ENCODE measurements at regions not wholly inside any gene's neighbourhood (a gene's known extent, or its start where the extent isn't known, plus 50 kb on each side); places are given as distances from the start of the nearest gene placed in this dataset.
"Not testable (repeated sequence)": the region's sequence is repeated elsewhere in the genome, so short reads cannot be mapped to it uniquely, and the experiment has no call there.

- DNase-seq: no peak
Observed at GRCh38 chr14:39722547-39723273, 290.5 kb upstream of the FBXO33 start.

GRCh38 chr14:39716987-39717570, 284.8 kb upstream of the FBXO33 start:
- no peak for DNase-seq

- no peak for DNase-seq
Observed at GRCh38 chr14:39712293-39712999, 280.2 kb upstream of the FBXO33 start.

GRCh38 chr14:39704594-39704993, 272.4 kb upstream of the FBXO33 start:
- DNase-seq: no peak

DNA sequence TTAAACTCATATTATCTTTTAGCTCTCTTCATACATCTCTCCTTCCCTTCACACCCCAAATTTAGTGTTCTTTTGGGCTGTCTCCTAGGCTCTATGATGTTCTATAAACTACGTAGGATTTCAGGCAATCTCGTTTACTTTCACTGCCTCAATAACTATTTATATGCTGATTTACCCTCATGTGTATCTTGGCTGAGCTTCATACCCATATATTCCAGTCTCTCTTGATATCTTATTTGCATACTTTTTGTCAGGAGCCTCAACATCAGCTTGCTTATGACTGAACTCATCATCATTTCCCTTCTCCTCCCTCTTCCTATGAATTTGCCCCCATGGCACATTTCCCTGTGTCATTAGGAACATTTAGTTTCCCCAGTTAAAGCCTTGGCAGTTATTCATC, 262.1 kb upstream of the FBXO33 start:
- DNase-seq: no peak

DNA sequence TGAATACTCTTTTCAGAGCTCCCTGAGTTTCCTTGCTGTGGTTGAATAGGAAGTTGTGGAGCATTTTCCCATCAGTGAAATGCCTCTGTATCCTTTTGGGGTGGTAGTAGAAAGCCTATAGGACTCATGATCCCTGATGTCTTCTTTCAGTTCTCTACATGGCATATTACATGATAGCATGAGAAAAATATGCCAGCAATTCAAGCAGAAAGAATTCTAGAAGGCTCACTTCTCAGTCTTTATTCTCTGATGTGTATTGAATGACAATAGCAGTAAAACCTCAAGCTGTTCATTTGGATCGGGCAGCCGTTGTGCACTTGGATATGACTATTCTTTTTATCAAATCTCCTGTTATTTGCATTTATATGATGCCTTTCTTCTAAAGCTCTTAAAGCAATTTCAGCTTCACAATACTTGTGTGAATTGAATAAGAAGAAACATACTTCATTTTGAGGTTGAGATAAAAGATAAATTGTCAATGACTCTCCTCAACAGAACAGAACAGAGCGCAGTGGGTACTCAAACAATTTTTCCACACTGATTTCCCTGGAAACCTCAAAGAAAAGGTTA, 251.5 kb upstream of the FBXO33 start:
- no peak for DNase-seq

DNA sequence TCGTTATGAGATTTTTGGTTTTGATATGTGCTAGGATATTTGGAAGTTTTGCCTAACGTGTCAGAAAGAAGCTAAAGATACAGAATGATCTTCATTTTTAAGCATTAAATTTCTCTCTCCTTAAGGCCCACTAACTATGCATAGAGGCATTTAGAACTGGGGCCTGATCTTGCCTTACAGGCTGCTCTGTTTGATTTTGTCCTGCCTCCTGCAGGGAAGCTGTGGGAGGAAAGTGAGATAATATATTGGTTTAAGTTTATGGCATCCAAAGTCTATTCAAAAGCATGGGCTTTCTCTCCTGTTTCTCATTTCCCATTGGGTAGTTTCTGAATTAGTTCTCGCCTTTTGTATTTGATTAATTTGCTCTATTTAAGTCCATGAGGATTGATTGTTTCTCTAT, 250.3 kb upstream of the FBXO33 start:
- no peak for DNase-seq

DNA sequence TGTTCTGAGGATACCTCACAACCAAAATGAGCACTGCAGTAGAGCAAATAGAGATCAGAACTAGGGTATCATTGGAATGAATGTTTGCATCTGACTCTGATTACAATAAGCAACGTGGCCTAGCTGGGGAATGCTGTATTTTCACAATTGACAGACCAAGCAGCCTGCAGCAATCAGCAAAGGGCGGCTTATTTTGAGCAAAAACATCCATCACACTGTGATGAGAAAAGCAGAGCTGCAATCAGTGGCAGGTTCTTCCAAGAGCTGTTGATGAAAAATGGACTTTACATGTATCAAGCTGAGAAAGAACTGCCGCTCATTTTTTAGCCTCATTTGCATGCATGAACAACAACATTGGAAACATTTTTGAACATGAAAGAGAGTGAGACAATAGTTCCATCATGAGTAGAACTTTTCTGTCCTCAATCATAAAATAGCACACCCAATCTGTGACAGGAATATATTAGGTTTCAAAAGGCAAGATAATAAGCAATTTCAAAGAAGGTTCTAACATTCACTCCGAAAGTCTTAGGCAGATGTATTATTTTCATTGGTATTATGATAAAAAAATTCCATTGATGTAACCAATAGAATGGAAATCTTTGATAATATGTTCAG, 249.7 kb upstream of the FBXO33 start:
- no peak for DNase-seq

- DNase-seq: no peak
Observed at GRCh38 chr14:39680777-39681176, 248.5 kb upstream of the FBXO33 start.

DNA sequence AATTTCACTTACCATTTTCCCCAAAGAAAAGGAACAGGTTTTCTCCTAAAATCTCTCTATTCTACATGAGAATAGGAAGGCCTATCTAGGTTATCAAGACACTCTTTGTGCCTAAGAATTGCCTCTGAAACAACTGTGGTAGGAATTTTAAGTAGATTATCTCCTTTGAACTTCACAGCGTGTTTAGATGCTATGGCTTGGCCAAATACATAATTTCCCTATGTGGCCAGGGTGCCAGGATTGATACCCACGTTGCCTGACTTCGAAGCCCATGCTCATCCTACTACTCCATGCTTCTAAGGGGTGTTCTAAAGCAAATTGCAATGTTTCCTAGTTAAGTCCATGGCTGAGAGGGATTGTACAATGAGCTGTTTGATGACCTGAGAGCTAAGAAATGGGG, 241.5 kb upstream of the FBXO33 start:
- DNase-seq: no peak

GRCh38 chr14:39673270-39673711, 241.1 kb upstream of the FBXO33 start:
- no peak for DNase-seq

- DNase-seq: no peak
Observed at GRCh38 chr14:39668449-39668848, 236.2 kb upstream of the FBXO33 start.

GRCh38 chr14:39666386-39666785, 234.2 kb upstream of the FBXO33 start:
- DNase-seq: no peak

GRCh38 chr14:39665075-39665475, 232.8 kb upstream of the FBXO33 start:
- DNase-seq: no peak

DNA sequence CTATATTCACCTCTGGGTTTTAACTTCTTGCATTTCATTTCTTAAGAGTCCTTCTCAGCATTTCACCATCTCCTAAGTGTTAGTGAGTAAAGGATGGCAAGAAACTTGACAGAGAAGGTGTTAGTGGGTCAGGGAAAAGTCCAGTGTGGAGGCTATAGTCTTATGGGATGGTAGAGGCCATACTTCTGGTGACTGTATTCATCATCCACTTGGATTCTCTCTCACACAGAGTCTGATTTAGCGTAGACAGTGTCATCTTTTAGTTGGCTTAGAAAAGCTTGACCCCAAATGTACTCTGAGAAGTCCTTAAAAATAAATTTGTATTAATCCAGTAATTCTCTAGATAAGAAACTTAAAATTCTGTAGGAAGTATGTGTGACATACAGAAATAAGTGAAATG, 232.4 kb upstream of the FBXO33 start:
- no peak for DNase-seq

GRCh38 chr14:39641224-39641623, 209.0 kb upstream of the FBXO33 start:
- no peak for DNase-seq

DNA sequence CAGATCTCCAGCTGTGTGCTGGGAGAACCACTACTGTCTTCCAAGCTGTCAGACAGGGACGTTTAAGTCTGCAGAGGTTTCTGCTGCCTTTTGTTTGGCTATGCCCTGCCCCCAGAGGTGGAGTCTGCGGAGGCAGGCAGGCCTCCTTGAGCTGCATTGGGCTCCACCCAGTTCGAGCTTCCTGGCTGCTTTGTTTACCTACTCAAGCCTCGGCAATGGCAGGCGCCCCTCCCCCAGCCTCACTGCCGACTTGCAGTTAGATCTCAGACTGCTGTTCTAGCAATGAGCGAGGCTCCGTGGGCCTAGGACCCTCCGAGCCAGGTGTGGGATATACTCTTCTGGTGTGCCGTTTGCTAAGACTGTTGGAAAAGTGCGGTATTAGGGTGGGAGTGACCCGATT, 206.8 kb upstream of the FBXO33 start:
- not testable (repeated sequence) for DNase-seq

DNA sequence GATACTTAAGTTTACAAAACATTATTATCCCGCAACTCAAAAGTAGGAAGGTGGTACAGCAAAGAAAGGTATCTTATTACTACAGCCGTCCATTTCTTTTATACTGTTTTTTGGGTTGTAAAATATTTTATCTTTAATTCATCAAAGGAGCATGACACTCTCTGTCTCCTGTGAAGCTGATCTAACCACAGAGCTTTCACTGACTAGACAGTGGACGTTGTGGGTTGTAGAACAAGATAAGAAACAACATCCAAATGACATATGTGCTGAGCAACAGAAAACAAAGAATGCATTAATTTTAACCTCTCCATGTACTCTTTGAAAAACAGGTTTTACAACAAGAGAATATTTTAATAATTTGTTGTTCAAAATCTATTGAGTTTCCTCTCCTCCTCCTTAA, 195.9 kb upstream of the FBXO33 start:
- no peak for DNase-seq

- DNase-seq: no peak
Observed at GRCh38 chr14:39626589-39627576, 194.7 kb upstream of the FBXO33 start.

DNA sequence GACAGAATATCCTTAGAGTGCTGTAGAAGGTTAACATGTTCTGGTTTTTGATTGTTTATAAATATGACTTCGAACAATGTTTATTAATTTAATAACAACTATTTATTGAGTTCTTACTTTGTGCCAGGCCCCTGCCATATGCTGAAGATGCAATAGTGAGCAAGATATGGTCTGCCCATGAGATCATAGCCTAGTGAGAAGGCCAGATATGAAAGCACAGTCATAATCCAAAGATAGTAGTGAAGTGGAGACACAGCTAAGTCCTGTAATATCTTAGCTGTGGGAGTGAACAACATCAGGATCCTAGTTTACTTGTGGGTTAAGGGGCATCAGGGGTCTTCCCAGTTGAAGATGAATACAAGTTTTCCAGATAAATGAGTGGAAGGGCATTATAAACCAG, 189.4 kb upstream of the FBXO33 start:
- DNase-seq: no peak

DNA sequence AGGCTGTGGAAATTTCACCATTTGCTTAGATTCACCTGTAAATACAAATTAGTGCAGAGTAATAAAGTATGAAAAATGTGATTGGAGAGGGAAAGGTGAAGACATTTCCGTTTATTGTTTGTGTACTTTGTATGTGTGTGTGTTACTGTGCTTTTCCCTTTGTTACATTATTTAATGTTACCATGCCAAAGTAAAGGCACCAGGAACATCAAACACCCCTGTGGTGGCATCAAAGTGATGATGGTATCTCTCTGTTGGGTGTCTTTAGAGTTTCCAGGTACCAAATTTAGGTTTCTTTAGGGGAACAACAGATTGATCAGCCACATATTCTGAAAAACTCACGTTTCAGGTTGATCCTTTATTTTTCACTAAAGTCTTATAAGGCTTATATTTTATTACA, 189.0 kb upstream of the FBXO33 start:
- DNase-seq: no peak

DNA sequence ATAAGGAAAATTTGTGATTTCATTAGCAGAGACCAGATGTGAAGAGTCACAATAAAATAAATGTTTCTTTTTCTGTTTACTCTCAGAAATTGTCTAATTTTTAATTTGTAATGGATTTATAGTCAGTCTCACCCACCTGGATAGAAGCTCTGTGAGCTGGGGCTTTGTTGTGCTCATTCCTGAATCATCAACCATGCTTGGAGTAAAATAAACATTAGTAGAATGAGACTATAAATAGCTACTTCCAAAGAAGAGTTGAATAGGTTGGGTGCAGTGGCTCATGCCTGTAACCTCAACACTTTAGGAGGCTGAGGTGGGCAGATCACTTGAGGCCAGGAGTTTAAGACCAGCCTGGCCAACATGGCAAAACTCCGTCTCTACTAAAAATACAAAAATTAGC, 185.3 kb upstream of the FBXO33 start:
- DNase-seq: no peak

Measured in midbrain (tissue), 1 donor.